NOMO-1 (cell line): ENCODE measurements at regions not wholly inside any gene's neighbourhood (a gene's known extent, or its start where the extent isn't known, plus 50 kb on each side); places are given as distances from the start of the nearest gene placed in this dataset.
"Not testable (repeated sequence)": the region's sequence is repeated elsewhere in the genome, so short reads cannot be mapped to it uniquely, and the experiment has no call there.

ENCODE experiments used
- DNase-seq, 2 experiments: peaks; one replicate each; lab custom pipeline; 2025; ENCODE audit not compliant: unreplicated experiment in 2 of 2; lab: John Stamatoyannopoulos, UW

GRCh38 chrX:125378205-125378604 is 58.5 kb downstream of the TEX13C start:
- DNase-seq = no peak

- no peak for DNase-seq
These were observed 59.1 kb downstream of the TEX13C start for GRCh38 chrX:125378770-125379169.

GRCh38 chrX:125382148-125382628 is 62.5 kb downstream of the TEX13C start:
- DNase-seq = no peak

- no peak for DNase-seq
These were observed 63.2 kb downstream of the TEX13C start for GRCh38 chrX:125382889-125383288.

GRCh38 chrX:125384867-125385266 is 65.2 kb downstream of the TEX13C start:
- no peak for DNase-seq

GRCh38 chrX:125387945-125388344 is 68.3 kb downstream of the TEX13C start:
- no peak for DNase-seq

- DNase-seq = no peak
These were observed 74.8 kb downstream of the TEX13C start for GRCh38 chrX:125394449-125394848.

GRCh38 chrX:125395626-125396025 is 76.0 kb downstream of the TEX13C start:
- DNase-seq = no peak

GRCh38 chrX:125398959-125399440 is 79.3 kb downstream of the TEX13C start:
- no peak for DNase-seq

GRCh38 chrX:125402807-125403206 is 83.1 kb downstream of the TEX13C start:
- no peak for DNase-seq

GRCh38 chrX:125404667-125405160 is 85.0 kb downstream of the TEX13C start:
- no peak for DNase-seq

GRCh38 chrX:125405339-125405738 is 85.7 kb downstream of the TEX13C start:
- no peak for DNase-seq

- DNase-seq = no peak
These were observed 87.6 kb downstream of the TEX13C start for GRCh38 chrX:125407314-125407713.

- DNase-seq = no peak
These were observed 101.1 kb downstream of the TEX13C start for GRCh38 chrX:125420809-125421208.

- no peak for DNase-seq
These were observed 103.3 kb downstream of the TEX13C start for GRCh38 chrX:125422986-125423385.

- DNase-seq = no peak
These were observed 104.9 kb downstream of the TEX13C start for GRCh38 chrX:125424536-125424935.

- DNase-seq = no peak
These were observed 117.2 kb downstream of the TEX13C start for GRCh38 chrX:125436855-125437254.

- no peak for DNase-seq
These were observed 119.7 kb downstream of the TEX13C start for GRCh38 chrX:125439194-125439849.

GRCh38 chrX:125444659-125445058 is 125.0 kb downstream of the TEX13C start:
- DNase-seq = no peak

- DNase-seq = no peak
These were observed 155.8 kb downstream of the TEX13C start for GRCh38 chrX:125475482-125475881.

GRCh38 chrX:125492439-125492838 is 172.8 kb downstream of the TEX13C start:
- DNase-seq = no peak

GRCh38 chrX:125493004-125493403 is 173.3 kb downstream of the TEX13C start:
- DNase-seq = not testable (repeated sequence)

- no peak for DNase-seq
These were observed 178.0 kb downstream of the TEX13C start for GRCh38 chrX:125497667-125498066.
